AG04450 (cell line): ENCODE measurements at regions not wholly inside any gene's neighbourhood (a gene's known extent, or its start where the extent isn't known, plus 50 kb on each side); places are given as distances from the start of the nearest gene placed in this dataset.

Source experiments
- CTCF ChIA-PET: fragments of 300-600, 350-600 bp; formaldehyde crosslinking; extraction: SDS; loops from one replicate; lab custom pipeline; 2022; ENCODE audit warnings: antibody characterized with exemption, inconsistent platforms; lab: Charles Lee
- POLR2A ChIA-PET: fragments of 350-600 bp; formaldehyde crosslinking; extraction: SDS; loops from one replicate; lab custom pipeline; 2021; ENCODE audit warnings: antibody characterized with exemption, inconsistent platforms; lab: Yijun Ruan, JAX
- DNase-seq: peaks from one replicate; pipeline ENCODE4 v3.0.0-alpha.2; 2011; ENCODE audit warnings: low read depth, low spot score
- H3K27ac ChIP-seq: one replicate; pipeline ENCODE4 v1.5.1; 2012; ENCODE audit warnings: low read depth, low read length, control low read depth
- H3K27me3 ChIP-seq: one replicate; pipeline ENCODE4 v1.6.0; 2012; ENCODE audit warnings: low read length; ENCODE audit not compliant: control insufficient read depth, insufficient read depth
- H3K4me3 ChIP-seq: 2 replicates; pipeline ENCODE4 v1.5.1; 2011; ENCODE audit warnings: mild to moderate bottlenecking, low read depth, low read length, control low read depth
- H3K9me3 ChIP-seq: 2 replicates; pipeline ENCODE4 v1.5.1; 2012; ENCODE audit warnings: low read length; ENCODE audit not compliant: control insufficient read depth, insufficient read depth
- CTCF ChIP-seq: IDR thresholded peaks from 2 replicates; pipeline ENCODE4 v1.5.1; 2011; ENCODE audit warnings: low read depth, low read length, control low read depth, inconsistent platforms

GRCh38 chr3:95474338-95474737 is 1340.1 kb upstream of the EPHA6 start:
- ChIA-PET POLR2A (no interaction called here), CTCF (no interaction called here)
- TF ChIP-seq CTCF: no peak
- no peak overlapping the region for H3K27ac ChIP-seq
- H3K9me3 ChIP-seq: peaks cover 3% of the 10 kb centered on the region; the same call in 1 of the 2 replicates
- DNase-seq: no peak
- H3K4me3 ChIP-seq: no peak overlapping the region
- H3K27me3 ChIP-seq: no peaks in the 10 kb centered on the region

- CTCF ChIA-PET: no interaction called here
- no peak for DNase-seq
- no peak for TF ChIP-seq CTCF
- no peak overlapping the region for H3K27ac ChIP-seq
- H3K27me3 ChIP-seq: no peaks in the 10 kb centered on the region
- POLR2A ChIA-PET: no interaction called here
- peaks cover 3% of the 10 kb centered on the region; the same call in 1 of the 2 replicates for H3K9me3 ChIP-seq
- no peak overlapping the region for H3K4me3 ChIP-seq
Observed at GRCh38 chr3:95476534-95476933, 1337.9 kb upstream of the EPHA6 start.

- peaks cover 14% of the 10 kb centered on the region for H3K9me3 ChIP-seq
- no peak overlapping the region for H3K4me3 ChIP-seq
- ChIA-PET CTCF (no interaction called here), POLR2A (no interaction called here)
- DNase-seq: no peak
- H3K27ac ChIP-seq: no peak overlapping the region
- TF ChIP-seq CTCF: no peak
- H3K27me3 ChIP-seq: no peaks in the 10 kb centered on the region
Observed at GRCh38 chr3:95506174-95506573, 1308.2 kb upstream of the EPHA6 start.

DNA sequence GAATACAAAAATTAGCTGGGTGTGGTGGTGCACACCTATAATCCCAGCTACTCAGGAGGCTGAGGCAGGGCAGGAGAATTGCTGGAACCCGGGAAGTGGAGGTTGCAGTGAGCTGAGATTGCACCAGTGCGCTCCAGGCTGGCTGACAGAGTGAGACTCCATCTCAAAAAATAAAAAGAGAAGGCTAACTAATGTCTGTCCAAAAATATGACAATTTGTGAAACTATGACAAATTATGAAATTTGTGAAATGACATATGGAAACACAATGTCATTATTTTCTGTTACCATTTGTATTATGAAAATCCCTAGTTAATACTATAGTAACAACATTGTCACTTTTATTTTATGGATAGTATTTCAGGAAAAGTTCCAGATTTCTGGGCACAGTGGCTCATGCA is 1306.3 kb upstream of the EPHA6 start:
- no peak overlapping the region for H3K4me3 ChIP-seq
- no peak overlapping the region for H3K27ac ChIP-seq
- ChIA-PET CTCF (no interaction called here), POLR2A (no interaction called here)
- DNase-seq: no peak
- no peaks in the 10 kb centered on the region for H3K27me3 ChIP-seq
- peaks cover 11% of the 10 kb centered on the region for H3K9me3 ChIP-seq
- TF ChIP-seq CTCF: no peak

DNA sequence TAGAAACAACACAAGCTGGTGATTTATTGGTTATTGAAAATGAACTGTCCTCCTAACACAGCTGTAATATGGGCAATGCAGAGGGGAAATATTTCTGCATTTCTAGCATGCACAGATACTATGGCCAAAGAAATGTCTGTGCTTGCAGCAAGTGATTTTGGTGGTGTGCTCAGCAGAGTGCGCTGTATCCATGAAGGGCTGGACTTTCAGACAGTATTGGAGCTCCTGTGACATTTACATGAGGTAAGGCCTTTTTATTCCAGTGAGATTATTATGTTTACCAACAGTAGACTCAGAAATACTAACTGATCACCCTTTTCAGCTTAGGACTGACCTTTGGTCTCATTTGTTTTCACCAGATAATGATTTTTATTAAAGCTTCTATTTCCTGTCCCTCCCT is 1302.6 kb upstream of the EPHA6 start:
- Histone ChIP-seq H3K4me3 (no peak overlapping the region), H3K27ac (no peak overlapping the region), H3K27me3 (no peaks in the 10 kb centered on the region), H3K9me3 (peaks cover 11% of the 10 kb centered on the region)
- POLR2A ChIA-PET: no interaction called here
- CTCF ChIA-PET: no interaction called here
- no peak for DNase-seq
- TF ChIP-seq CTCF: no peak
